SK-N-SH (cell line): ENCODE measurements at regions not wholly inside any gene's neighbourhood (a gene's known extent, or its start where the extent isn't known, plus 50 kb on each side); places are given as distances from the start of the nearest gene placed in this dataset.

Source experiments
- CTCF ChIA-PET: fragments of 300-600, 350-600 bp; formaldehyde crosslinking; extraction: SDS; loops from one replicate; lab custom pipeline; 2021; lab: Yijun Ruan, JAX
- POLR2A ChIA-PET: fragments of 350-600 bp; sonication (Branson Sonifier 250); formaldehyde crosslinking; extraction: SDS; loops from one replicate; lab custom pipeline; 2020; ENCODE audit warnings: antibody characterized with exemption, inconsistent platforms; lab: Yijun Ruan, JAX
- DNase-seq: peaks from one replicate; pipeline ENCODE4 v3.0.0; 2012
- H2AFZ ChIP-seq: fragments of 200-600 bp; sonication (generic); 2 replicates; pipeline ENCODE4 v1.8.1; 2016; ENCODE audit warnings: antibody characterized with exemption, mild to moderate bottlenecking, low read depth
- H3F3A ChIP-seq: fragments of 200-600 bp; sonication (generic); replicated peaks from 2 replicates; pipeline ENCODE3; 2016; ENCODE audit warnings: antibody characterized with exemption, mild to moderate bottlenecking; ENCODE audit not compliant: insufficient read depth
- H3K27ac ChIP-seq, 2 experiments: fragments of 200-500 bp in 1 of 2; fragments of 200-600 bp in 1 of 2; sonication (Bioruptor generic) in 1 of 2; sonication (generic), shearing (Covaris generic) in 1 of 2; 2 replicates each; pipeline versions ENCODE4 v1.5.1 to v1.6.1; 2014 to 2016; ENCODE audit warnings: low read depth in 2 of 2, inconsistent platforms in 1 of 2, low read length in 1 of 2, mild to moderate bottlenecking in 1 of 2, mixed read lengths in 1 of 2
- H3K27me3 ChIP-seq: fragments of 200-600 bp; sonication (generic), shearing (Covaris generic); 2 replicates; pipeline ENCODE4 v1.6.1; 2016; ENCODE audit warnings: mixed run types; ENCODE audit not compliant: insufficient read depth
- H3K36me3 ChIP-seq, 2 experiments: fragments of 200-500 bp in 1 of 2; fragments of 200-600 bp in 1 of 2; sonication (Bioruptor generic) in 1 of 2; sonication (generic) in 1 of 2; replicated peaks in 1 of 2; 2 replicates each; pipeline versions ENCODE3 to v1.5.1; 2014 to 2016; ENCODE audit warnings: low read length in 1 of 2, mild to moderate bottlenecking in 1 of 2; ENCODE audit not compliant: insufficient read depth in 2 of 2, control insufficient read depth in 1 of 2
- H3K4me1 ChIP-seq, 2 experiments: fragments of 200-500 bp in 1 of 2; fragments of 200-600 bp in 1 of 2; sonication (Bioruptor generic) in 1 of 2; sonication (generic), shearing (Covaris generic) in 1 of 2; 2 replicates each; pipeline versions ENCODE4 v1.5.1 to v1.6.1; 2014 to 2016; ENCODE audit warnings: low read depth in 1 of 2, low read length in 1 of 2, mixed run types in 1 of 2; ENCODE audit not compliant: insufficient read depth in 2 of 2, control insufficient read depth in 1 of 2
- H3K4me2 ChIP-seq: fragments of 200-600 bp; sonication (generic), shearing (Covaris generic); 2 replicates; pipeline ENCODE4 v1.6.1; 2017; ENCODE audit warnings: mixed run types
- H3K4me3 ChIP-seq, 2 experiments: fragments of 200-500 bp in 1 of 2; fragments of 200-600 bp in 1 of 2; sonication (Bioruptor generic) in 1 of 2; sonication (generic), shearing (Covaris generic) in 1 of 2; 2 replicates each; pipeline versions ENCODE4 v1.5.1 to v1.8.1; 2014 to 2016; ENCODE audit warnings: low read depth in 2 of 2, inconsistent platforms in 1 of 2, low read length in 1 of 2, mild to moderate bottlenecking in 1 of 2, mixed read lengths in 1 of 2, moderate library complexity in 1 of 2
- H3K79me2 ChIP-seq: fragments of 200-600 bp; sonication (generic); 2 replicates; pipeline ENCODE4 v1.8.1; 2017; ENCODE audit warnings: mild to moderate bottlenecking; ENCODE audit not compliant: insufficient read depth
- H3K9ac ChIP-seq: fragments of 200-600 bp; sonication (generic); 2 replicates; pipeline ENCODE4 v1.6.1; 2017; ENCODE audit warnings: mixed run types
- H3K9me2 ChIP-seq: fragments of 200-600 bp; sonication (generic); 2 replicates; pipeline ENCODE4 v1.6.1; 2017; ENCODE audit warnings: mixed run types
- H3K9me3 ChIP-seq: fragments of 200-600 bp; sonication (generic); 2 replicates; pipeline ENCODE4 v1.6.1; 2017; ENCODE audit warnings: mixed run types, mild to moderate bottlenecking, moderate library complexity
- H4K20me1 ChIP-seq: fragments of 200-600 bp; sonication (generic); 2 replicates; pipeline ENCODE4 v1.6.1; 2017; ENCODE audit warnings: mild to moderate bottlenecking, mixed run types; ENCODE audit not compliant: insufficient read depth
- CHD2 ChIP-seq: fragments of 150-350 bp; IDR thresholded peaks from 2 replicates; pipeline ENCODE4 v1.6.1; 2018; ENCODE audit warnings: low read length; ENCODE audit not compliant: partially characterized antibody
- EZH2phosphoT487 ChIP-seq: fragments of 200-600 bp; sonication (generic); IDR thresholded peaks from 2 replicates; pipeline ENCODE4 v1.6.1; 2017; ENCODE audit warnings: low read depth, mixed run types, mild to moderate bottlenecking, antibody characterized with exemption, moderate library complexity, borderline replicate concordance
- FOXJ3 ChIP-seq: sonication (generic); formaldehyde crosslinking; IDR thresholded peaks from 2 replicates; pipeline ENCODE4 v1.5.1; 2020; ENCODE audit warnings: mild to moderate bottlenecking, missing genetic modification reagents
- FOXM1 ChIP-seq: IDR thresholded peaks from 2 replicates; pipeline ENCODE4 v1.4.0; 2012; ENCODE audit warnings: low read depth, mild to moderate bottlenecking
- GABPA ChIP-seq: IDR thresholded peaks from 2 replicates; pipeline ENCODE4 v1.4.0; 2012; ENCODE audit warnings: low read depth, mild to moderate bottlenecking
- GATA2 ChIP-seq: sonication (generic); formaldehyde crosslinking; IDR thresholded peaks from 2 replicates; pipeline ENCODE4 v1.5.0; 2020; ENCODE audit warnings: mild to moderate bottlenecking, missing genetic modification reagents
- IRF3 ChIP-seq: fragments of 150-350 bp; IDR thresholded peaks from 2 replicates; pipeline ENCODE4 v1.6.1; 2016; ENCODE audit warnings: mild to moderate bottlenecking, low read depth, low read length
- JUND ChIP-seq: IDR thresholded peaks from 2 replicates; pipeline ENCODE4 v1.4.0; 2012
- MAX ChIP-seq: IDR thresholded peaks from 2 replicates; pipeline ENCODE4 v1.4.0; 2012; ENCODE audit warnings: low read depth
- MEF2A ChIP-seq: IDR thresholded peaks from 2 replicates; pipeline ENCODE4 v1.4.0; 2012; ENCODE audit warnings: low read depth, borderline replicate concordance
- MXI1 ChIP-seq: IDR thresholded peaks from 2 replicates; pipeline ENCODE4 v1.6.1; 2012; ENCODE audit warnings: mild to moderate bottlenecking, low read depth, low read length, improper control_type of control experiment
- NFIC ChIP-seq: IDR thresholded peaks from 2 replicates; pipeline ENCODE4 v1.4.0; 2012; ENCODE audit warnings: borderline replicate concordance
- NRF1 ChIP-seq: IDR thresholded peaks from 2 replicates; pipeline ENCODE4 v1.6.1; 2012; ENCODE audit warnings: low read depth, mild to moderate bottlenecking, low read length
- PBX3 ChIP-seq: IDR thresholded peaks from 2 replicates; pipeline ENCODE4; 2012
- POLR2AphosphoS5 ChIP-seq: IDR thresholded peaks from 2 replicates; pipeline ENCODE4 v1.6.1; 2012; ENCODE audit warnings: low read depth, low read length
- RFX5 ChIP-seq: IDR thresholded peaks from 2 replicates; pipeline ENCODE4 v1.6.1; 2012; ENCODE audit warnings: mild to moderate bottlenecking, improper control_type of control experiment, low read length
- RXRA ChIP-seq: IDR thresholded peaks from 2 replicates; pipeline ENCODE4 v1.4.0; 2012; ENCODE audit warnings: low read depth, mild to moderate bottlenecking, borderline replicate concordance
- SIN3A ChIP-seq: IDR thresholded peaks from 2 replicates; pipeline ENCODE4 v1.6.1; 2012; ENCODE audit warnings: low read depth, mild to moderate bottlenecking, low read length, moderate library complexity, borderline replicate concordance
- SMC3 ChIP-seq: IDR thresholded peaks from 2 replicates; pipeline ENCODE4 v1.6.1; 2012; ENCODE audit warnings: low read depth, low read length, improper control_type of control experiment
- TCF12 ChIP-seq: IDR thresholded peaks from 2 replicates; pipeline ENCODE4 v1.4.0; 2012
- USF1 ChIP-seq: IDR thresholded peaks from 2 replicates; pipeline ENCODE4 v1.4.0; 2012; ENCODE audit warnings: low read depth, borderline replicate concordance
- USF2 ChIP-seq: fragments of 150-350 bp; IDR thresholded peaks from 2 replicates; pipeline ENCODE4 v1.6.1; 2017; ENCODE audit warnings: antibody characterized with exemption, low read length, low read depth, borderline replicate concordance
- YY1 ChIP-seq: IDR thresholded peaks from 2 replicates; pipeline ENCODE4 v1.4.0; 2012; ENCODE audit warnings: low read depth, mild to moderate bottlenecking
- WGBS: methylation state at CpG from one replicate; pipeline ENCODE4 v1.1.6; 2017; ENCODE audit warnings: low lambda C conversion rate; 5-methylcytosine and 5-hydroxymethylcytosine counted together

- Histone ChIP-seq H3K4me3 (no peak overlapping the region), H3K9me3 (no peaks in the 10 kb centered on the region), H3K9ac (no peak overlapping the region), H2AFZ (no peak overlapping the region), H3K4me2 (no peak overlapping the region), H3K79me2 (no peaks in the 10 kb centered on the region), H3K27me3 (no peaks in the 10 kb centered on the region), H3K4me1 (no peaks in the 10 kb centered on the region; a peak in 1 of 4 replicates), H3F3A (no peaks in the 10 kb centered on the region), H4K20me1 (no peaks in the 10 kb centered on the region), H3K36me3 (no peaks in the 10 kb centered on the region), H3K9me2 (no peaks in the 10 kb centered on the region), H3K27ac (no peak overlapping the region)
- no peak for DNase-seq
- ChIA-PET POLR2A (no interaction called here), CTCF (no interaction called here)
- WGBS = 18% methylated on average over 5 of the region's 5 CpGs
- no peak for TF ChIP-seq SMC3
- no peak for TF ChIP-seq MAX
- no peak for TF ChIP-seq RFX5
- TF ChIP-seq TCF12 = no peak
- no peak for TF ChIP-seq MEF2A
- no peak for TF ChIP-seq MXI1
- no peak for TF ChIP-seq NFIC
- no peak for TF ChIP-seq JUND
- TF ChIP-seq IRF3 = no peak
- no peak for TF ChIP-seq CHD2
- no peak for TF ChIP-seq GABPA
- TF ChIP-seq GATA2 (CRISPR knock-in tag) = no peak
- no peak for TF ChIP-seq NRF1
- no peak for TF ChIP-seq FOXJ3
- no peak for TF ChIP-seq RXRA
- TF ChIP-seq POLR2AphosphoS5 = no peak
Observed at GRCh38 chr5:5939759-5940370, 438.5 kb downstream of the MED10 start.

- ChIA-PET POLR2A (no interaction called here), CTCF (interaction anchor here (1.1 kb wide), 1 partner anchor 174 kb away, joined by 3 read pairs; no protein-coding TSS in a partner anchor)
- H3K4me2 ChIP-seq = no peak overlapping the region
- H3K9me2 ChIP-seq = no peaks in the 10 kb centered on the region
- no peaks in the 10 kb centered on the region for H3K36me3 ChIP-seq
- no peaks in the 10 kb centered on the region for H3K9me3 ChIP-seq
- WGBS = 39% methylated on average over 3 of the region's 3 CpGs
- H4K20me1 ChIP-seq = no peaks in the 10 kb centered on the region
- H2AFZ ChIP-seq = no peak overlapping the region
- H3F3A ChIP-seq = no peaks in the 10 kb centered on the region
- H3K79me2 ChIP-seq = no peaks in the 10 kb centered on the region
- no peaks in the 10 kb centered on the region for H3K27me3 ChIP-seq
- no peak overlapping the region for H3K4me3 ChIP-seq
- H3K4me1 ChIP-seq = peaks cover 0 to 7% of the 10 kb centered on the region in 2 experiments; a peak in 2 of 4 replicates
- DNase-seq = no peak
- no peak overlapping the region for H3K27ac ChIP-seq
- H3K9ac ChIP-seq = no peak overlapping the region
- TF ChIP-seq PBX3 = no peak
- TF ChIP-seq FOXJ3 = no peak
- no peak for TF ChIP-seq EZH2phosphoT487
- TF ChIP-seq SMC3 = no peak
- TF ChIP-seq NRF1 = no peak
- TF ChIP-seq RFX5 = no peak
- no peak for TF ChIP-seq IRF3
- TF ChIP-seq FOXM1 = no peak
- TF ChIP-seq YY1 = no peak
- TF ChIP-seq CHD2 = no peak
- no peak for TF ChIP-seq USF1
- TF ChIP-seq GABPA = no peak
- TF ChIP-seq SIN3A = no peak
- no peak for TF ChIP-seq RXRA
- no peak for TF ChIP-seq USF2
- no peak for TF ChIP-seq MXI1
- no peak for TF ChIP-seq NFIC
- no peak for TF ChIP-seq GATA2 (CRISPR knock-in tag)
Observed at GRCh38 chr5:5933651-5934050, 444.7 kb downstream of the MED10 start.
